IMR-90 (cell line): ENCODE measurements at regions not wholly inside any gene's neighbourhood (a gene's known extent, or its start where the extent isn't known, plus 50 kb on each side); places are given as distances from the start of the nearest gene placed in this dataset.

Source experiments
- CEBPB ChIP-seq: IDR thresholded peaks from 2 replicates; pipeline ENCODE4 v1.6.1; 2012; ENCODE audit warnings: low read depth, low read length, improper control_type of control experiment
- CHD1 ChIP-seq: IDR thresholded peaks from 2 replicates; pipeline ENCODE4 v1.6.1; 2012; ENCODE audit warnings: low read depth, low read length, improper control_type of control experiment
- MAFK ChIP-seq: IDR thresholded peaks from 2 replicates; pipeline ENCODE4 v1.6.1; 2012; ENCODE audit warnings: low read depth, low read length, improper control_type of control experiment
- MAZ ChIP-seq: IDR thresholded peaks from 2 replicates; pipeline ENCODE4 v1.6.1; 2012; ENCODE audit warnings: low read depth, mild to moderate bottlenecking, low read length, improper control_type of control experiment, moderate library complexity, borderline replicate concordance
- MXI1 ChIP-seq: IDR thresholded peaks from 2 replicates; pipeline ENCODE4 v1.6.1; 2012; ENCODE audit warnings: low read depth, mild to moderate bottlenecking, low read length, moderate library complexity, borderline replicate concordance
- NFE2L2 ChIP-seq: fragments of 150-350 bp; IDR thresholded peaks from 2 replicates; pipeline ENCODE4 v1.6.1; 2016; ENCODE audit warnings: low read depth, mild to moderate bottlenecking, low read length
- POLR2A ChIP-seq: IDR thresholded peaks from 2 replicates; pipeline ENCODE4 v1.6.1; 2012; ENCODE audit warnings: mild to moderate bottlenecking, low read depth, low read length
- RAD21 ChIP-seq: IDR thresholded peaks from 2 replicates; pipeline ENCODE4 v1.6.1; 2012; ENCODE audit warnings: low read length, improper control_type of control experiment
- RCOR1 ChIP-seq: IDR thresholded peaks from 2 replicates; pipeline ENCODE4 v1.6.1; 2012; ENCODE audit warnings: mild to moderate bottlenecking, low read length, improper control_type of control experiment; ENCODE audit not compliant: insufficient replicate concordance
- RFX5 ChIP-seq: IDR thresholded peaks from 2 replicates; pipeline ENCODE4 v1.8.0; 2012; ENCODE audit warnings: low read depth, mild to moderate bottlenecking, low read length, moderate library complexity
- SMC3 ChIP-seq: fragments of 150-350 bp; IDR thresholded peaks from 2 replicates; pipeline ENCODE4 v1.6.1; 2016; ENCODE audit warnings: low read depth, mild to moderate bottlenecking, antibody characterized with exemption, low read length, moderate library complexity
- TF ChIP-seq, protein P1 (sequence below): conservative IDR thresholded peaks from 2 replicates; pipeline ENCODE4 v1.5.1; 2012; ENCODE audit warnings: mild to moderate bottlenecking, low read depth, low read length, improper control_type of control experiment
- TF ChIP-seq, protein P2 (sequence below): fragments of 150-350 bp; IDR thresholded peaks from 2 replicates; pipeline ENCODE4 v1.6.1; 2016; ENCODE audit warnings: low read depth, mild to moderate bottlenecking, low read length, moderate library complexity, borderline replicate concordance
- TF ChIP-seq, protein P3 (sequence below): fragments of 150-350 bp; IDR thresholded peaks from 2 replicates; pipeline ENCODE4 v1.6.1; 2017; ENCODE audit warnings: mild to moderate bottlenecking, antibody characterized with exemption, low read length, low read depth

DNA sequence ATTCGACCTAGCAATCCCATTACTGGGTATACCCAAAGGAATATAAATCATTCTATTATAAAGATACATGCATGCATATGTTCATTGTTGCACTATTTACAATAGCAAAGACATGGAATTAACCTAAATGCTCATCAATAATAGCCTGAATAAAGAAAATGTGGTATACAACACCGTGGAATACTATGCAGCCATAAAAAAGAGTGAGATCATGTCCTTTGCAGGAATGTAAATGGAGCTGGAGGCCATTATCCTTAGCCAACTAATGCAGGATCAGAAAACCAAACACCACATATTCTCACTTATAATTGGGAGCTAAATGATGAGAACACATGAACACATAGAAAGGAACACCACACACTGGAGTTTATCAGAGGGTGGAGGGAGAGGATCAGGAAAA, 69.5 kb upstream of the TNR start:
- no peak for TF ChIP-seq POLR2A
- no peak for TF ChIP-seq NFE2L2
- TF ChIP-seq, protein P1, sequence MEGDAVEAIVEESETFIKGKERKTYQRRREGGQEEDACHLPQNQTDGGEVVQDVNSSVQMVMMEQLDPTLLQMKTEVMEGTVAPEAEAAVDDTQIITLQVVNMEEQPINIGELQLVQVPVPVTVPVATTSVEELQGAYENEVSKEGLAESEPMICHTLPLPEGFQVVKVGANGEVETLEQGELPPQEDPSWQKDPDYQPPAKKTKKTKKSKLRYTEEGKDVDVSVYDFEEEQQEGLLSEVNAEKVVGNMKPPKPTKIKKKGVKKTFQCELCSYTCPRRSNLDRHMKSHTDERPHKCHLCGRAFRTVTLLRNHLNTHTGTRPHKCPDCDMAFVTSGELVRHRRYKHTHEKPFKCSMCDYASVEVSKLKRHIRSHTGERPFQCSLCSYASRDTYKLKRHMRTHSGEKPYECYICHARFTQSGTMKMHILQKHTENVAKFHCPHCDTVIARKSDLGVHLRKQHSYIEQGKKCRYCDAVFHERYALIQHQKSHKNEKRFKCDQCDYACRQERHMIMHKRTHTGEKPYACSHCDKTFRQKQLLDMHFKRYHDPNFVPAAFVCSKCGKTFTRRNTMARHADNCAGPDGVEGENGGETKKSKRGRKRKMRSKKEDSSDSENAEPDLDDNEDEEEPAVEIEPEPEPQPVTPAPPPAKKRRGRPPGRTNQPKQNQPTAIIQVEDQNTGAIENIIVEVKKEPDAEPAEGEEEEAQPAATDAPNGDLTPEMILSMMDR: no peak
- TF ChIP-seq RAD21: no peak
- no peak for TF ChIP-seq CHD1
- no peak for TF ChIP-seq SMC3
- TF ChIP-seq MAZ: no peak
- TF ChIP-seq, protein P2, sequence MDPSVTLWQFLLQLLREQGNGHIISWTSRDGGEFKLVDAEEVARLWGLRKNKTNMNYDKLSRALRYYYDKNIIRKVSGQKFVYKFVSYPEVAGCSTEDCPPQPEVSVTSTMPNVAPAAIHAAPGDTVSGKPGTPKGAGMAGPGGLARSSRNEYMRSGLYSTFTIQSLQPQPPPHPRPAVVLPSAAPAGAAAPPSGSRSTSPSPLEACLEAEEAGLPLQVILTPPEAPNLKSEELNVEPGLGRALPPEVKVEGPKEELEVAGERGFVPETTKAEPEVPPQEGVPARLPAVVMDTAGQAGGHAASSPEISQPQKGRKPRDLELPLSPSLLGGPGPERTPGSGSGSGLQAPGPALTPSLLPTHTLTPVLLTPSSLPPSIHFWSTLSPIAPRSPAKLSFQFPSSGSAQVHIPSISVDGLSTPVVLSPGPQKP: no peak
- TF ChIP-seq, protein P3, sequence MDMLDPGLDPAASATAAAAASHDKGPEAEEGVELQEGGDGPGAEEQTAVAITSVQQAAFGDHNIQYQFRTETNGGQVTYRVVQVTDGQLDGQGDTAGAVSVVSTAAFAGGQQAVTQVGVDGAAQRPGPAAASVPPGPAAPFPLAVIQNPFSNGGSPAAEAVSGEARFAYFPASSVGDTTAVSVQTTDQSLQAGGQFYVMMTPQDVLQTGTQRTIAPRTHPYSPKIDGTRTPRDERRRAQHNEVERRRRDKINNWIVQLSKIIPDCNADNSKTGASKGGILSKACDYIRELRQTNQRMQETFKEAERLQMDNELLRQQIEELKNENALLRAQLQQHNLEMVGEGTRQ: no peak
- no peak for TF ChIP-seq CEBPB
- TF ChIP-seq MAFK: no peak
- TF ChIP-seq MXI1: no peak
- no peak for TF ChIP-seq RCOR1
- no peak for TF ChIP-seq RFX5
